ENCODE measurements at regions not wholly inside any gene's neighbourhood (a gene's known extent, or its start where the extent isn't known, plus 50 kb on each side); places are given as distances from the start of the nearest gene placed in this dataset.

- TF ChIP-seq TCF4 (CRISPR knock-in tag; IDR thresholded peaks at IDR 0.05; ENCODE audit: borderline replicate concordance) (no peak), ZNF70 (CRISPR knock-in tag; IDR thresholded peaks at IDR 0.05) (no peak), PATZ1 (CRISPR knock-in tag; IDR thresholded peaks at IDR 0.05; ENCODE audit: borderline replicate concordance) (no peak), CREB5 (CRISPR knock-in tag; IDR thresholded peaks at IDR 0.05; ENCODE audit: low read depth) (no peak), GLIS3 (CRISPR knock-in tag; IDR thresholded peaks at IDR 0.05) (no peak), ZNF8 (CRISPR knock-in tag; IDR thresholded peaks at IDR 0.05) (no peak), ZFP3 (CRISPR knock-in tag; IDR thresholded peaks at IDR 0.05) (no peak), CSRNP3 (CRISPR knock-in tag; IDR thresholded peaks at IDR 0.05) (no peak)
These were observed 60.1 kb upstream of the LRRC1 start for GRCh38 chr6:53734473-53735299.
